Right lobe of liver (tissue), 6 donors: ENCODE measurements at regions not wholly inside any gene's neighbourhood (a gene's known extent, or its start where the extent isn't known, plus 50 kb on each side); places are given as distances from the start of the nearest gene placed in this dataset.

Source experiments
- ATAC-seq, 4 donors: fragments of 200-7000 bp; cut with Tn5 transposase; one replicate each; pipeline ENCODE4 v1.9.1; 2020; ENCODE audit warnings: mild to moderate bottlenecking in 4 of 4, moderate library complexity in 4 of 4
- DNase-seq, 3 donors: peaks; one replicate each; pipeline ENCODE4 v3.0.0-alpha.2; 2020
- H3K27ac ChIP-seq, 3 donors: fragments of 200-600 bp; one replicate each; pipeline ENCODE4 v1.8.0; 2022
- H3K27me3 ChIP-seq, 2 donors: fragments of 200-600 bp; one replicate each; pipeline ENCODE4 v1.8.0; 2022
- H3K36me3 ChIP-seq, 4 donors: fragments of 200-600 bp; sonication (generic) in 1 of 4; one replicate each; pipeline versions ENCODE4 v1.5.1 to v1.8.0; 2017 to 2022; ENCODE audit warnings: control low read depth in 1 of 4
- H3K4me1 ChIP-seq, 4 donors: fragments of 200-600 bp; sonication (generic) in 1 of 4; one replicate each; pipeline versions ENCODE4 v1.5.1 to v1.8.0; 2017 to 2022; ENCODE audit warnings: control low read depth in 1 of 4
- H3K4me3 ChIP-seq, 3 donors: fragments of 200-600 bp; one replicate each; pipeline ENCODE4 v1.8.0; 2022
- H3K9me3 ChIP-seq, 4 donors: fragments of 200-600 bp; sonication (generic) in 1 of 4; one replicate each; pipeline versions ENCODE4 v1.5.1 to v1.8.0; 2017 to 2022; ENCODE audit warnings: control low read depth in 1 of 4
- CTCF ChIP-seq, 4 donors: fragments of 200-600 bp in 3 of 4; fragments of 450-650 bp in 1 of 4; IDR thresholded peaks; one replicate each; pipeline versions ENCODE4 v1.5.1 to v1.8.0; 2016 to 2022; ENCODE audit warnings: antibody characterized with exemption in 4 of 4, mild to moderate bottlenecking in 2 of 4
- POLR2A ChIP-seq: fragments of 450-650 bp; IDR thresholded peaks from one replicate; pipeline ENCODE4 v1.6.1; 2017; ENCODE audit warnings: antibody characterized with exemption, mild to moderate bottlenecking
- WGBS: methylation state at CpG from one replicate; pipeline ENCODE4 v1.1.6; 2018; ENCODE audit warnings: low coverage, low lambda C conversion rate; ENCODE audit not compliant: insufficient coverage; ENCODE audit errors: missing lambda C conversion rate; 5-methylcytosine and 5-hydroxymethylcytosine counted together
- intact Hi-C, 2 donors: fragments of 100-400 bp; cut with DNase I; formaldehyde crosslinking; loops; one replicate each; pipeline versions ENCODE4 v1.11.2 to v1.14.1; 2022
- donor health status: DM: no; HTN: yes; CAD: no.
- donor health status: DM: no; HTN: no; CAD: no.
- donor health status: DM: no; HTN: no; CAD: no.
- donor health status: DM: no; HTN: yes; CAD: no.
- donor health status: DM: no; HTN: yes; CAD: no.

- Histone ChIP-seq H3K4me1 (no peaks in the 10 kb centered on the region), H3K27me3 (no peaks in the 10 kb centered on the region), H3K27ac (no peak overlapping the region), H3K36me3 (no peaks in the 10 kb centered on the region), H3K4me3 (no peak overlapping the region), H3K9me3 (no peaks in the 10 kb centered on the region)
- TF ChIP-seq CTCF (IDR thresholded peaks at IDR 0.05) (no peak), POLR2A (no peak)
- no peak for ATAC-seq
- intact Hi-C loops = no loop called here
- 88% methylated on average over 1 of the region's 1 CpG for WGBS
- DNase-seq = no peak
Measured at GRCh38 chr10:123404357-123404756, 250.2 kb downstream of the BUB3 start.

- H3K27ac ChIP-seq = no peak overlapping the region
- intact Hi-C loops = no loop called here
- ATAC-seq (no peak), DNase-seq (no peak)
- no peaks in the 10 kb centered on the region for H3K27me3 ChIP-seq
- TF ChIP-seq POLR2A (no peak), CTCF (IDR thresholded peaks at IDR 0.05) (no peak)
- no peak overlapping the region for H3K4me3 ChIP-seq
- H3K36me3 ChIP-seq = no peaks in the 10 kb centered on the region
- WGBS = 81% methylated on average over 3 of the region's 3 CpGs
- no peaks in the 10 kb centered on the region for H3K9me3 ChIP-seq
- no peaks in the 10 kb centered on the region for H3K4me1 ChIP-seq
Measured at GRCh38 chr10:123408660-123409059, 254.5 kb downstream of the BUB3 start.

GRCh38 chr10:123409426-123409825, 255.2 kb downstream of the BUB3 start:
- 61% methylated on average over 3 of the region's 3 CpGs for WGBS
- no peak overlapping the region for H3K4me3 ChIP-seq

GRCh38 chr10:123409884-123410283, 255.7 kb downstream of the BUB3 start:
- no peaks in the 10 kb centered on the region for H3K4me1 ChIP-seq
- H3K27ac ChIP-seq = no peak overlapping the region
- H3K4me3 ChIP-seq = no peak overlapping the region
- no peak for TF ChIP-seq CTCF (IDR thresholded peaks at IDR 0.05)
- TF ChIP-seq POLR2A = no peak
- H3K9me3 ChIP-seq = no peaks in the 10 kb centered on the region
- DNase-seq (no peak), ATAC-seq (no peak)
- no peaks in the 10 kb centered on the region for H3K36me3 ChIP-seq
- no peaks in the 10 kb centered on the region for H3K27me3 ChIP-seq
- intact Hi-C loops = no loop called here
- 46% methylated on average over 6 of the region's 6 CpGs for WGBS

More at GRCh38 chr10:123409426-123409825, 255.2 kb downstream of the BUB3 start:
- H3K27ac ChIP-seq = no peak overlapping the region
- no peaks in the 10 kb centered on the region for H3K36me3 ChIP-seq
- H3K4me1 ChIP-seq = no peaks in the 10 kb centered on the region
- no peaks in the 10 kb centered on the region for H3K27me3 ChIP-seq
- ATAC-seq = no peak
- intact Hi-C loops = no loop called here
- no peak for TF ChIP-seq POLR2A
- no peak for TF ChIP-seq CTCF (IDR thresholded peaks at IDR 0.05)
- H3K9me3 ChIP-seq = no peaks in the 10 kb centered on the region
- DNase-seq = no peak

GRCh38 chr10:123413353-123413752, 252.8 kb upstream of the GPR26 start:
- Histone ChIP-seq H3K4me3 (no peak overlapping the region), H3K4me1 (no peaks in the 10 kb centered on the region), H3K27me3 (no peaks in the 10 kb centered on the region), H3K9me3 (no peaks in the 10 kb centered on the region), H3K27ac (no peak overlapping the region), H3K36me3 (no peaks in the 10 kb centered on the region)
- no peak for TF ChIP-seq CTCF (IDR thresholded peaks at IDR 0.05)
- TF ChIP-seq POLR2A = no peak
- ATAC-seq (no peak), DNase-seq (no peak)
- intact Hi-C loops = no loop called here
- 43% methylated on average over 2 of the region's 2 CpGs for WGBS
